ENCODE measurements at regions not wholly inside any gene's neighbourhood (a gene's known extent, or its start where the extent isn't known, plus 50 kb on each side); places are given as distances from the start of the nearest gene placed in this dataset.
"Not testable (repeated sequence)": the region's sequence is repeated elsewhere in the genome, so short reads cannot be mapped to it uniquely, and the experiment has no call there.

DNA sequence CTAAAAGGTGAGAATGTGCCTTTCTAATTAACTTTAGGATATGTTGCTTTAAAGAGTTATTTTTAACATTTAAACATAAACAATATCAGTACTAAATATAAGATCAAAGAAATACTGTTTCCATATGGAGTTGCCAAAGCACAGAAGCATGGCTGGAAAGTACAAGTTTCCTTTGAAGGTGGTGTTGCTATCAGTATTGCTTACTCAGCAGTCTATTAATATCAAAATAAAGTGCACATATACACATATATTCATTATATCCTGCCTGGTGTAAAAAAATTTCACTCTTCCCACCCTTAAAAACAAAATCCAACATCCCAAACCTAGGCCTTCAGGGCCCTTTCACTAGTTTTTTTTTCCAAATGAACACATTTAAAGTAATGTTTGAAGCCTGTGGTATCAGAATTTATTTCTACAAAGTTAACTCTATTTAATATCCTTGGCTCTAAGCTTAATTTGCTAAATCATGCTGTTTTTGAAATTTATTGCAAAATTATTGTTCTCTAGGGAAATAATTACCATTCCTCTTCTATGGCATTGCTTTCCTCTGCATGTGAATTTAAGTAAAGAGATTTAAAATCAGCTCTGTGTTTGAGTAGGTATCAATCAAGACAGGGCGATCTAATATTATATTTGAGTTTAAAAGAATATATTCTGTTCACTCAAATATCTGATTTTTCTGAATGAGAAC, 192.7 kb upstream of the MEIS1 start:
- DNase-seq = no peak

DNA sequence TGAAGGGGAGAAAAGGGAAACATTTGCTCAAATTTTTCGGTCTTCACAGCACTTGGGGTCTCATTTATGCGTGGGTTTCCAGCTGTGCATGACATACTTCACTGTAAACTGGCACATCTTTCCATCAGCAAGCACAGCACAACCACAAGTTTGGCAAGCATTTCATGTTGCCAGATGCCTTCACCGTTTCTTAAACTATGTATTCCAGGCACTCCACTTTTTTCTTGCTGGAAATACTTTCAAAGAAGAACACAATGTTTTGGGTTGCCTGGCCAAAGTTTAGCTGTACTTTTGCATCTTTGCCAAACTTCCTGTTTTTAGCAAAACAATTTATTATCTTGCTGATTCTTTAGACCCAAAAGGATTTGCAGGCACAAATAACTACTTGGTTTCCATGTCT, 194.6 kb upstream of the MEIS1 start:
- DNase-seq = no peak

DNA sequence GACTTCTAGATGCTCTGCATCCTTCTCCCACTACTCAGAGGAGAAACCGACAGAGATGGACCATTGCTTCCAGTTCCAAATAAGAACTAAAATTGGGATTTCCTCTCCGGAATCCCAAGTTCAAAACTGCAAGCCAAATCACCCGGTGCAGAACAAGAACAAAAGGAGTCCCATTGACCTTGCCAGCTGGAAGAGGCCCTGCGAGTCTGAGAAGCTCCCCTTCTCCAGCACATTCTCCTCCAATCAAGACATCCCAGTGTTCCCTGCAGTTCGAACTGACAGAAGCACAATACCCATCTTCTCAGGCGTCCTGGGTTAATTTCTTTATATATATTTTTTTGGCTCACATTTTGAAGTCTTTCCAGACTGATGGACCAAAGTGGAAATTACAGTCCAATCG, 195.3 kb upstream of the MEIS1 start:
- no peak for DNase-seq

DNA sequence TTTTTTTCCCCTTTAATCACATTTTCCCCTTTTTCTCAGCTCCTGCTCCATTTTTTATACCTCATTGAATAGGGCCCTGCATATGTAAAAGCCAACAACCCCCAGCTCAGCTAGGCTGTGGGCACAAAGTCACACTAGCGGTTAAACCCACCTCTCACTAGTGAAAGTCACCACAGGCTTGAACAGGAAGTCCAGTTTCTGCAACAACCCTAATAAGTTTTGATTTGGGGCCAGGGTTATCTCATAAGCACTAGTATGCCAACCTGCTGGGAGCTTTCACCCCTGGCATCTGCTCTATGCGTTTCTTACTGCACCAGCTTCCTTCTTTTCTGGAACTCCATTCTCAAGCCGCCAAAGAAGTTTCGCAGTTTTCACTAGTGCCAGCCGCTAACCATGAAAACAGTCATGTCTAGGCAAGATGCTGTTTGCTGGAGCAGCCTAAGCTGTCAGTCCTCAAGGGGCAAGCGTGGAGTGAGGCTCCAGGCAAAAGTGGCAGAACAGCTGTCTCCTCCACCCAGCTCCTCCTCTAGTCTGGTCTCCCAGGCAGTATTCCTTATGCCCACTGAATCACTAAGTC, 197.0 kb upstream of the MEIS1 start:
- no peak for DNase-seq

DNA sequence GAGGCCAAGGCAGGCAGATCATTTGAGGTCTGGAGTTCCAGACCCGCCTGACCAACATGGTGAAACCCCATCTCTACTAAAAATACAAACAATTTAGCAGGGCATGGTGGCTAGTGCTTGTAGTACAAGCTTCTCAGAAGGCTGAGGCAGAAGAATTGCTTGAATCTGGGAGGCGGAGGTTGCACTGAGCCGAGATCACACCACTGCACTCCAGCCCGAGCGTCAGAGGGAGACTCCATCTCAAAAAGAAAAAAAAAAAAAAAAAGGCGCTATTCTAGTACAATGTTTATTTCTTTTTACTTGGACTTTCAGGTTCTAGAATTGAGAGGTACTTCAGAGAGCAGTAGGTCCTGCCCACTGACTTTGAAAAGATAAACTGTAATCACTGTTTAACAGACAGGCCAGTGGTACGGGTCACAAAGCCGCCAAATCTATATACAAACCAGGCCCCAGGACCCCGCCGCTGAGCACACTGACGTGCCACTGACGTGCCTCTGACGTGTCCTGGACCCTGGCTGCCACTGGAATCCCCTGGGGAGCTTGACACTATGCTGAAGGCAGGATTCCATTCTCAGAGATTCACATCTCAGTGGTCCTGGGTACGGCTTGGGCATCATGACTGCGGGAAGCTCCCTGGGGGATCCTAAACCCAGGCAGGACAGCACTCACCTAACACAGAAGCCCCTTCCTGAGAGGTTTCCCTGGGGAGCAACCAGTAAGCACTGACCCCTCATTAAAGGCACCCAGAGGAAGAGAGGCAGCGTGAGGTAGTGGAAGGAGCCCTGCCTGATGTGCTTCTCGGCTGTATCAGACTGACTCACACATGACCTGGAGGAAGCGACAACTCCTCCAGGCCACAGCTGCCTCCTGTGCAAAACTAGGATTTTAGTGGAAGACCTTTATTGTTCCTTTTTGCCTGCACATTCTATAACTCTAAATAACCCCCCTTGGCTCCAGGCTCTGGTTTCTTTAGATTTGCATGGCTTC, 197.8 kb upstream of the MEIS1 start:
- DNase-seq = no peak

DNA sequence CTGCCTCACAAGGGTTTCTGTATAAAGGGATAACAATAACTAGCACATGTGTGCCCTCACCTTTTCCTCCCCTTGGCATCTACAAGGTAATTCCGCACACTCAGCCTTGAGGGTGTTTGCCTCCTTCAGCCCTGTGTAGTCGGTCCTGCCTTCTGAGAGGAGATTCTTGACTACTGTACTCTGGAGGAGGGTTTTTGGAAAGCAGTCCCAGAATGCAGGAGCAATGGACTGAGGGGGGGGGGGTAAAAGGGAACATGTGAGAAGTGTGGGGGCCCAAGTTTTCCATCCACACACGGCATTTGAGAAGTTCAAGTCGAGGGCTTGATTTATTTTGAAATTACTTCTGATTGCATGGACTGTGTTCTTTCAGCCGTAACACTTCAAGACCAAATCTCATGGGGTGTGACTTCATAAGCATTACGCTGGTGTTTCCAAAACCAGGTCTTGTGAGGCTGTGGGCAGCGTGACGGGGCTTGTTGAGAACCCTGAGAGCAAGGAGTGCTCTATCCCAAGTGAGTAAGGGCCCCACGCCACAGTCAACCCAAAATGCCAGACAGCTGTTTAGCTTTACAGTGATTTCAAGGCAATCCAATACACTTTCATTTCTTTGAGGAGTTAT, 198.7 kb upstream of the MEIS1 start:
- no peak for DNase-seq

DNA sequence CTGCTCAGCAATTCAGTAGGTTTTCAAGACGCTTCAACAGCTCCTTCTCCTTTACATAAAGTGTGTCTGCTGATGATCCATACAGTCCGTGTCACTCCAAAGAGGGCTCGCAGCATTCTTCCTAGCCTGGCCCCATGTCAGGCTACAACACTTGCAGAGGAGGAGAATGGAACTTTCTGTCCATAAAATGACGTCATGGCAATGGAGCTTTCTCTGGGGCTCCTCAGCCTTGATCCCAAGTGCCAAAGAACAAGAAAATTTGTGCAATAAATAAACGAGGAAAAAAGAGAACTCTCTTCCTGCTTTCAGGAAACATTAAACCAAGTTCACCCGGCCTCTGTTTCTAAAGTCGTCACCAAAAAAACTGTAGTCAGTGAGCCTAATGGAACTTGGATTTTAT, 199.5 kb upstream of the MEIS1 start:
- DNase-seq = no peak

DNA sequence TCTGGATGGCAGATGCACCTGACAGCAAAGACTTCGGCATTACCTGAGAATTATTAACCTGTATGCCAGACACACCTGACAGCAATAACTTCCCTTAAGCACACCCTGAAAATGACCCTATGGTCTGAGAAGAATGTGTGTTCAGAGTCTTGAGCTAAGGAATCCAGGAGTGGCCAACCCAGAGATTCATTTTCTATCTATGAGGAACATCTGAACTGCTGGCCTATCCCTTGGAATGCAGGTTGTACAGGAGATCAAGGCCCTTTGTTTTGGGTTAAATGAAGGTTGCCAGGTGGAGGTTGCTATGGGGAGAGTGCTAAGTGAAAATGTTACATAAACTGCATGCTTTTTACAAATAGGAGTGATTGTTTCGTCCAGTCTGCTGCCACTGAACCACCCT, 200.9 kb upstream of the MEIS1 start:
- DNase-seq = no peak

DNA sequence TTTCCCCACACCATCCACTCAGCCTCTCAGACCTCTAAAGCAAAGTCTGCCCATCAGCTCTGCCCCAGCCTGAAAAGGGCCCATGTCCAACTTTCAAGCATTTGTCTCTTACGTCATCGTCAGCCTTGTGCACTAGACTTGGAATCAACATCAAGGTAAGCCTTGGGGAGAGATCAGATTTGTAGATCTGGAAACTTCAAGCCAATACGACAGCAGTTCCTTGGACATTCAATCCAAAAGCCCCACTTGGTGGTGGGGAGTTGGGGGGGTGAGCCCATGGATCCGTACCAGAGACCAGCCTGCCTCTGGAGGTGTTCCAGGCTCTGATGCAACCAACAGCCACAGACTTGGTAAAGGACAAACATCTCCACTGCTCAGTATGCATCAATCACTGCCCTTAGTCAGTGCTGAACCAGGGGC, 206.8 kb upstream of the MEIS1 start:
- DNase-seq = no peak

DNA sequence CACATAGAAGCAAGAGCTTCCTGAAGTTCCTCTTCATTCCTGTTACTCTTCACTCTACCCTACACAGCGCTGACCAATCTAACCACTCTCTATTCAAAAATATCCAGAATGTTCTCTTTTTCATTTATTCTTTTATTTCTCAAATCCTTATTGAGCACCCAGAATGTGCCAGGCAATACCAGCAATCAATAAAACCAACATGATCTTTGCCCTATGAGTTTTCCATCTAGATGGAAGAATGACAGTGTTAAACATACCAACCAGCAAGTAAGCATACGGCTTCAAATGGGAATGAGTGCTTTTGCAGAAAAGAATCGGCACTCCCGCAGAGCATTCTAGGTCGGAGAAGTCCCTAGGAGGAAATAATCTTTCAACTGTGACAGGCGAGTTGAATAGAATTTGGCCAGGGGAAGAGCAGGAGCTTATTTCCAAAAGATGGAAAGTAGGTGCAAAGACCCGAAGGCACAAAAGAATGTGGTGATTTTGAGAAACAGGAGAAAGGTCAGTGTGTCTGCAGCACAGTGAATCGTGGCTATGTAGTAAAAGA, 217.8 kb upstream of the MEIS1 start:
- DNase-seq = no peak

DNA sequence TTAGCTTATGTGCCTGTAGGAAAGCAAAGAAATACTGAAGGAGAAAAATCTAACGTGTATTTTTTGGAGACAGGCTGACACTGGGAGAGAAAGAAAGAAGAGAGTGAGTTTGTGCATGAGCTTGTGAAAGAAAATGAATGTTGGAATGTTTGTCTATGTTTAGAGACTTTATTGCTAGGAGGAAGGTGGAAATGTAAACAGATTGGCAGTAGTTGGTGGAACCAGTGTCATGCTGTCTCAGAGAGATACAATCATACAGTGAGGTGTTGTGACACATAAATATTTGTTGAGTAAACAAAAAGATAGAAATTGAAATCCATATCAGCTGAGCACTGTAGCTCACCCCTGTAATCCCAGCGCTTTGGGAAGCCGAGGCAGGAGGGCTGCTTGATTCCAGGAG, 222.2 kb upstream of the MEIS1 start:
- no peak for DNase-seq

DNA sequence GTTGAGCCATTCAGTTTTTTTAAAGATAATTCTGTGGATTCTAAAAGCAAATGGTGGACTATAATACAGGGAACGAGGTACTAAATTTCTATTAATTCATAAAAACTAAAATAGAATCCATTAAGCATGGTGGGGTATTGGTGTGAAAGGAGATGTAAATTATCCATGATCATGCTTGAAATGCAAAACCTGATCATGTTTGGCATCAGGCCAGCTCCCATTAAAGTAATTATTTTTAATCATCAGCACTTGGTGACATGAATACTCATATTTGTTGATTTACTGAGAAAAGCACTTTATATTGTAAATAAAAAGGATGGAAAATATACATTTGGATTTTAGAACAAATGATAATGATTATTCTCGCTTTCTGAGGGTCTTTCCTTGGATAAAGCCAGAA, 232.3 kb upstream of the MEIS1 start:
- no peak for DNase-seq

DNA sequence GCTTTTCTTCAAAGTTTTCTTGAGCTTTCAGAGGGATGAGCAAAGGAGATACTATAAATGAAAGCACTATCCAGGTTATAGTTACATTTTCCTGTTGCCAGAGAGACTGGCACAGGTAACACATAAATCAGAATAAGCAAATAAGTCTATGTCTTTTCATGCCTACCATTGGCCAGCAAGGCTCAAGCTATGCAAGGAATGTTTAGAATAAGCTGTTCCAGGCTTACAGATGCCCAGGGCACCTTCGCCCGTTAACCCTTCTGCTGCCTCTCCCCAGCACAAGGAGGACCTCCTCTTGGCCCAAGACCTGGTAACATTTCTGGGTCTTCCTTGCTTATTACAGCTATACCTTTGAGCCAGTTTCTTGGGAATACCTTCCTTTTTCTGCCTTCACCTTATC, 233.7 kb upstream of the MEIS1 start:
- DNase-seq = no peak

DNA sequence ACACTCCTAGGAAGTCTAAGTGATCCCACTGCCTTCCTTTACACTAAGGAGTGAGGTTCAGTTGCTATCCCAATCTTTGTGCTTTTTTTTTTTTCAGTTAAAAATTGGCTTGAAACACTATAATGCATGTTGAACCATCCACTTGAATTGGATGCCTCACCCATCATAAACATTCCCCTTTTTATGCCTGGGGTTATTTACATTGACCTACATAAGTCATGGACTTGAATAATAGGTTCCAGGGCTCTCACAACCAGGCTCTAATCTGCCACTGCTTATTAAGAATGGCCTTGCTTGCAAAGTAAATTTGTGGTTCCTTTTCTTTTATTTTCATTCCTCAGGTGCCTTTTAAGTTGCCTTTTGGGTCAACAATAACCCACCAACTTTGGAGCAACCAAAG, 236.1 kb upstream of the MEIS1 start:
- DNase-seq = no peak

DNA sequence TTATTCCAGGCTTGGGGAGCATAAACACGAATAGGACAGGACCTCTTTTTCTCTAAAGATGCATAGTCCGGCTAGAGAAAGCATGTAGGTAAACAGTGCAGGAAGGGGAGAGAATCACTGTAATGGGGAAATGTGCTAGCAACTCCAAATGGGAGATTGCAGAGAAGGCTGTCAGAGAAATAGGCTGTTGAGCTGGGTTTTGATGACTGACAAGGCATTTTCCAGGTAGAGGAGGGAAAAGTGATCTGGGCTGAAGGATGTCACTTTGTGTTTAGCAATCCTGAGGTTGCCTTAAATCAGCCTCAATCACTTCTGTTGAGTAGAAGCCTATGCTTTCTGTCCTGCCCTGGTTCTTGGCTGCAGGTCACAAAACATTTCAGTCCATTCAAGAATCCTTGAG, 242.0 kb upstream of the MEIS1 start:
- DNase-seq = no peak

DNA sequence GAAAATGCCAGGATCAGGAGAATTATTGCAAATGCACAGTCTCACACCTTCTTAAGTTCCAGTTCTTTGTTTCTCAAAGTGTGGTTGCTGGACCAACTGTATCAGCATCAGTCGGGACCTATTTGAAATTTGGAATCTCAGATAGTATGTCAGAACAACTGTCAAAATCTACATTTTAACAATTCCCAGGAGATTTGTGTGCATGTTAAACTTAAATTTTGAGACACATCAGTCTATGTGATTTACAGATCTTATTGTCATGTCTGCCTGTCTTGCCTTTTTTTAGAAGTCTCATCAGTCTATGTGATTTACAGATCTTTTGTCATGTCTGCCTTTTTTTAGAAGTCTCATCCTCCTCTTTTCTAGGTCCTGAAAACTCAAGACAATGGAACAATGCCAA, 243.6 kb upstream of the MEIS1 start:
- DNase-seq = no peak

DNA sequence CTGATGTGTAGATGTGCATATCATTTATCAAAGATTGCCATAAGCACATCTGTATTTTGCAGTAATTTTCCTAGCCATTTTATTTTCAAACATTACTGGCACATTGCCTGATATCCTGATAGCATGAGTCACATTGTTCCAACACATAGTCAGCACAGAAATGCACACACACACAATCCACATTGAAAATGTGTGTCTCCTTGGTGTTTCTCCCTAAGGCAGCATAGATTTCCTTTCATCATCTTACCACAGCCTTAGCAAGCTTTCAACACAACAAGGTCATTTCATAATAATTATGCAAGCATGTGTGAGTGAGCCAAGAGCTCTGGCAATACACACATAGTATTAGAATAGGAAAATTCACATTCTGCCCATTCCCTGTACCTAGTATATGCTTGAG, 245.4 kb upstream of the MEIS1 start:
- DNase-seq = no peak

DNA sequence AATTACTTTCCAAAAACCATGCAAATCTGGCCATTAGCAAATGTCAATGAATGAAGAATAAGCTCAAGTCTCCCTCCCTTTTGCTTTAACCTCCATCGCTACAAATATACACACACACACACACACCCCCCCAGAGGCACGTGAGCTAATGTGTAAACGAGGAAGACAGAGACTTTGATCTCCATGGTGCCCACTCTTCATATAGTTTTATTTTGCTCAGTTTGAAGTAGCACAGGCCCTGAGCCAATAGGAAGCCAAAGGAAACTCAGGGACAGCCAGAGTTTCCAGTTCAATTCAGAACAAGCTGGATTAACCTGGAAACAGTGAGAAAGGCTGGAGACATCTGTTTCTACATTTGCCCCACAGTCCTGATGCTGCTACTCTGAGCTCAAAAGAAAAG, 248.4 kb upstream of the MEIS1 start:
- DNase-seq = no peak

DNA sequence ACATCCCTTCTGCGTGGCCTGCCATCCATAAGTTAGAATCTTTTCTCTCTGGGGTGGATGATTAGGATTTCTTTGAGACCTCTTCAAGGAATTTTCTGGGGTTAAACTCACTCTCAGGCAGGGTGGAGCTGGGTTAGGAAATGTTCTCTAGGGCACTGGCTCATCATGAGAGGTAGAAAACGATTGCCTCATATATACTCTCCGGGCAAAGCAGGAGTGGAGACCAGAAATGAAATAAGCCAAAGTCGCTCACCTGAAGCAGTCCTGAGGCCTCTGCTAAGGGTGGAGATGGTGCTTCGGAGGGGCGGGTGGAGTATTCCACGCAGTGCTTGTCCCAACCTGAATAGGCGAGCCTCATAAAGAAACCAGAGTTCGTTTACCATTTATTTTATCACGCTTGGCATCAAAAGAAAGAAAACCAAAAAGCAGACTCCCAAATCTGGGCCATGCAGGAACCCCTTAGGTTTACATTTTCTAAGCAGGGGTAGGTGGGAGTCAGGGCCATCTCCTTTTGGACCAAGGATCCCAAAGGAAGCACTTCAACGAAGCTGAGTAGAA, 249.3 kb upstream of the MEIS1 start:
- no peak for DNase-seq

DNA sequence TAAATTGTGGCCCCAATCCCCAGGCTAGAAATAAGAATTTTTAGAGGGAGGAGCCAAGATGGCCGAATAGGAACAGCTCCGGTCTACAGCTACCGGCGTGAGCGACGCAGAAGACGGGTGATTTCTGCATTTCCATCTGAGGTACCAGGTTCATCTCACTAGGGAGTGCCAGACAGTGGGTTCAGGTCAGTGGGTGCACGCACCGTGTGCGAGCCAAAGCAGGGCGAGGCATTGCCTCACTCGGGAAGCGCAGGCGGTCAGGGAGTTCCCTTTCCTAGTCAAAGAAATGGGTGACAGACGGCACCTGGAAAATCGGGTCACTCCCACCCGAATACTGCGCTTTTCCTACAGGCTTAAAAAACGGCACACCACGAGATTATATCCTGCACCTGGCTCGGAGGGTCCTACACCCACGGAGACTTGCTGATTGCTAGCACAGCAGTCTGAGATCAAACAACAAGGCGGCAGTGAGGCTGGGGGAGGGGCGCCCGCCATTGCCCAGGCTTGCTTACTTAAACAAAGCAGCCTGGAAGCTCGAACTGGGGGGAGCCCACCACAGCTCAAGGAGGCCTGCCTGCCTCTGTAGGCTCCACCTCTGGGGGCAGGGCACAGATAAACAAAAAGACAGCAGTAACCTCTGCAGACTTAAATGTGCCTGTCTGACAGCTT, 257.7 kb upstream of the MEIS1 start:
- not testable (repeated sequence) for DNase-seq

DNA sequence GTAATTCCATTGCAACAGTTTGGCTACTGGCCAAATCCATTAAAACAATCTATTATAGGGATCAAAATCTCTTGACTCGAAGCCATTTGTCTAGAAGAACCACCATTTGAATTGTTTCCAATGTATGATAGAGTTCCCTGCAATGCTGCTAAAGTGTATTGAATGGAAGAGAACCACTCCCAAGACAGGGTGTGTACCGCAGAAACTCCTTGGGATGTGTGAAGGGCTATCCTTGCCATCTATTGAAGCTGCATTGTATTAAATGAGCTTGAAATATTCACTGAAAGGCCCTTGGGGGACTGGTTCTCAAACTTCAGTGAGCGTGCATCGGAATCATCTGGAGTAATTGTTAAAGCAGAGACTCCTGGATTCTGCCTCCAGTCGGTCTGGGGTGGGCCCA, 260.4 kb upstream of the MEIS1 start:
- DNase-seq = no peak

DNA sequence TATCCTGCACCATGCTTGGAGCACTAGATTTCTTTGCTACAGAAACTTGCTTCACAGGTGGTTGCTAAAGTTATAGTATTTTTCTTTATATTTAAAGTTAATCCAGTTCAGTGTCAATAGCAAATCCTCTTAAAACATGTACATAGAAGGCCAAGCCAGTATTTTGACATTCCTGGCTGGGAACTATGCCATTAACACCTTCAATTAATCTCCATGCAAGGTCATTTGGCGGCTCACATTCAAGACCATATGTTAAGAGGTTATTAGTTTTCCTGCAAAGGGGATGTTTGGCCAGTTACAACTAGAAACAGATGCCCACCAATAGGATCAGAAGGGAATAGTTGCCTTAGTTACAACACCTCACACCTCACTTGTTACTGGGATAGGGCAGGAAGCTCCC, 261.3 kb upstream of the MEIS1 start:
- DNase-seq = no peak
